Body of pancreas (tissue), 4 donors: ENCODE measurements at regions not wholly inside any gene's neighbourhood (a gene's known extent, or its start where the extent isn't known, plus 50 kb on each side); places are given as distances from the start of the nearest gene placed in this dataset.
"Not testable (repeated sequence)": the region's sequence is repeated elsewhere in the genome, so short reads cannot be mapped to it uniquely, and the experiment has no call there.

Experiments
- ATAC-seq: fragments of 150-250 bp; one replicate; pipeline ENCODE4 v1.9.1; 2016
- DNase-seq, 4 donors: peaks; one replicate each; pipeline ENCODE4 v3.0.0-alpha.2; 2019
- H3K27ac ChIP-seq, 4 donors: fragments of 200-600 bp; sonication (generic); 1 replicate in 3 of 4; 2 replicates in 1 of 4; pipeline versions ENCODE4 v1.5.1 to v1.6.1; 2016 to 2019; ENCODE audit warnings: mild to moderate bottlenecking in 1 of 4, mixed read lengths in 1 of 4, moderate library complexity in 1 of 4
- H3K27me3 ChIP-seq, 2 donors: fragments of 200-600 bp; sonication (generic); one replicate each; pipeline ENCODE4 v1.6.0; 2016; ENCODE audit warnings: mild to moderate bottlenecking in 1 of 2
- H3K36me3 ChIP-seq, 2 donors: fragments of 200-600 bp; sonication (generic); replicated peaks in 1 of 2; 2 replicates each; pipeline ENCODE4 v1.5.1; 2016; ENCODE audit warnings: low read depth in 2 of 2; ENCODE audit not compliant: insufficient read depth in 1 of 2
- H3K4me1 ChIP-seq: fragments of 200-600 bp; sonication (generic); one replicate; pipeline ENCODE4 v1.6.0; 2016
- H3K4me3 ChIP-seq, 2 donors: fragments of 200-600 bp; sonication (generic); 1 replicate in 1 of 2; 2 replicates in 1 of 2; pipeline ENCODE4 v1.5.1; 2016 to 2019
- H3K9me3 ChIP-seq, 3 donors: fragments of 200-600 bp; sonication (generic); 1 replicate in 2 of 3; 2 replicates in 1 of 3; pipeline ENCODE4 v1.5.1; 2016
- POLR2A ChIP-seq, 3 donors: fragments of 450-650 bp; IDR thresholded peaks; one replicate each; pipeline ENCODE4 v1.6.1; 2016; ENCODE audit warnings: antibody characterized with exemption in 3 of 3, mild to moderate bottlenecking in 2 of 3
- WGBS, 2 donors: methylation state at CpG; one replicate each; pipeline ENCODE4 v1.1.5; 2017; 5-methylcytosine and 5-hydroxymethylcytosine counted together
- intact Hi-C: fragments of 100-400 bp; cut with DNase I; formaldehyde crosslinking; loops from one replicate; pipeline ENCODE4 v1.15.1; 2023
- TF ChIP-seq, protein P1 (sequence below), 7 experiments: fragments of 450-650 bp in 4 of 7; fragments of 200-600 bp in 3 of 7; sonication (generic) in 3 of 7; IDR thresholded peaks; one replicate each; pipeline ENCODE4 v1.5.1; 2016 to 2019; ENCODE audit warnings: antibody characterized with exemption in 7 of 7

- no peak for DNase-seq
- Histone ChIP-seq H3K27ac (no peak overlapping the region), H3K4me1 (no peaks in the 10 kb centered on the region), H3K27me3 (no peaks in the 10 kb centered on the region), H3K4me3 (no peak overlapping the region), H3K9me3 (peaks cover 0 to 8% (median 0%) of the 10 kb centered on the region in 3 donors), H3K36me3 (no peaks in the 10 kb centered on the region)
- intact Hi-C loops: no loop called here
- WGBS, 2 donors: 91 to 94% methylated on average over 2 of the region's 2 CpGs
- no peak for TF ChIP-seq POLR2A (IDR thresholded peaks at IDR 0.05)
- TF ChIP-seq, protein P1, sequence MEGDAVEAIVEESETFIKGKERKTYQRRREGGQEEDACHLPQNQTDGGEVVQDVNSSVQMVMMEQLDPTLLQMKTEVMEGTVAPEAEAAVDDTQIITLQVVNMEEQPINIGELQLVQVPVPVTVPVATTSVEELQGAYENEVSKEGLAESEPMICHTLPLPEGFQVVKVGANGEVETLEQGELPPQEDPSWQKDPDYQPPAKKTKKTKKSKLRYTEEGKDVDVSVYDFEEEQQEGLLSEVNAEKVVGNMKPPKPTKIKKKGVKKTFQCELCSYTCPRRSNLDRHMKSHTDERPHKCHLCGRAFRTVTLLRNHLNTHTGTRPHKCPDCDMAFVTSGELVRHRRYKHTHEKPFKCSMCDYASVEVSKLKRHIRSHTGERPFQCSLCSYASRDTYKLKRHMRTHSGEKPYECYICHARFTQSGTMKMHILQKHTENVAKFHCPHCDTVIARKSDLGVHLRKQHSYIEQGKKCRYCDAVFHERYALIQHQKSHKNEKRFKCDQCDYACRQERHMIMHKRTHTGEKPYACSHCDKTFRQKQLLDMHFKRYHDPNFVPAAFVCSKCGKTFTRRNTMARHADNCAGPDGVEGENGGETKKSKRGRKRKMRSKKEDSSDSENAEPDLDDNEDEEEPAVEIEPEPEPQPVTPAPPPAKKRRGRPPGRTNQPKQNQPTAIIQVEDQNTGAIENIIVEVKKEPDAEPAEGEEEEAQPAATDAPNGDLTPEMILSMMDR (IDR thresholded peaks at IDR 0.05): no peak
- no peak for ATAC-seq
Measured at GRCh38 chr10:127635882-127636281, 86.8 kb downstream of the NPS start.

GRCh38 chr10:127648885-127649284 is 88.1 kb upstream of the FOXI2 start:
- H3K4me3 ChIP-seq: no peak overlapping the region
- no peak overlapping the region for H3K27ac ChIP-seq
- TF ChIP-seq POLR2A (IDR thresholded peaks at IDR 0.05): no peak
- TF ChIP-seq, protein P1 (IDR thresholded peaks at IDR 0.05): no peak
- ATAC-seq (no peak), DNase-seq (no peak)
- no peaks in the 10 kb centered on the region for H3K36me3 ChIP-seq
- H3K9me3 ChIP-seq: no peaks in the 10 kb centered on the region
- intact Hi-C loops: no loop called here
- no peaks in the 10 kb centered on the region for H3K4me1 ChIP-seq
- no peaks in the 10 kb centered on the region for H3K27me3 ChIP-seq
- 75 to 79% methylated on average over 3 of the region's 3 CpGs for WGBS, 2 donors

GRCh38 chr10:127649642-127650041 is 87.3 kb upstream of the FOXI2 start:
- no peaks in the 10 kb centered on the region for H3K4me1 ChIP-seq
- TF ChIP-seq, protein P1 (IDR thresholded peaks at IDR 0.05): no peak
- TF ChIP-seq POLR2A (IDR thresholded peaks at IDR 0.05): no peak
- no peaks in the 10 kb centered on the region for H3K27me3 ChIP-seq
- no peaks in the 10 kb centered on the region for H3K36me3 ChIP-seq
- H3K4me3 ChIP-seq: no peak overlapping the region
- ATAC-seq: no peak
- WGBS, 2 donors: 43 to 46% methylated on average over 6 of the region's 6 CpGs
- no peak for DNase-seq
- H3K9me3 ChIP-seq: no peaks in the 10 kb centered on the region
- H3K27ac ChIP-seq: no peak overlapping the region
- intact Hi-C loops: no loop called here

GRCh38 chr10:127657056-127657455 is 79.9 kb upstream of the FOXI2 start:
- intact Hi-C loops: no loop called here
- Histone ChIP-seq H3K9me3 (no peaks in the 10 kb centered on the region), H3K27ac (no peak overlapping the region), H3K36me3 (no peaks in the 10 kb centered on the region), H3K4me1 (no peaks in the 10 kb centered on the region), H3K4me3 (no peak overlapping the region), H3K27me3 (no peaks in the 10 kb centered on the region)
- ATAC-seq (no peak), DNase-seq (no peak)
- 42 to 46% methylated on average over 1 of the region's 1 CpG for WGBS, 2 donors
- TF ChIP-seq, protein P1 (IDR thresholded peaks at IDR 0.05): no peak
- TF ChIP-seq POLR2A (IDR thresholded peaks at IDR 0.05): no peak

DNA sequence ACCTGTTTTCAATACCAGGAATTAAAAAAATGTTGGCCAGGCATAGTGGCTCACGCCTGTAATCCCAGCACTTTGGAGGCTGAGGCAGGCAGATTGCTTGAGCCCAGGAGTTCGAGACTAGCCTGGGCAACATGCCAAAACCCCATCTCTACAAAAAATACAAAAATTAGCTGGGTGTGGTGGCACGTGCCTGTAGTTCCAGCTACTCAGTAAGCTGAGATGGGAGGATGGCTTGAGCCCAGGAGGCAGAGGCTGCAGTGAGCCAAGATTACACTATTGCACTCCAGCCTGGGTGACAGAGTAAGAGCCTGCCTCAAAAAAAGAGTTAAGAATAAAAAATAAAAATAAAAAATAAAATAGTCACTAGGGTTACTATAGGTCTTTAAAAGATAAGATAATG is 60.6 kb upstream of the FOXI2 start:
- H3K27ac ChIP-seq, intact Hi-C loops, H3K36me3 ChIP-seq, H3K4me1 ChIP-seq, ATAC-seq, H3K27me3 ChIP-seq, DNase-seq, H3K4me3 ChIP-seq, H3K9me3 ChIP-seq: not testable (repeated sequence)
- 27 to 30% methylated on average over 3 of the region's 3 CpGs for WGBS, 2 donors
